ENCODE measurements at regions not wholly inside any gene's neighbourhood (a gene's known extent, or its start where the extent isn't known, plus 50 kb on each side); places are given as distances from the start of the nearest gene placed in this dataset.
"Not testable (repeated sequence)": the region's sequence is repeated elsewhere in the genome, so short reads cannot be mapped to it uniquely, and the experiment has no call there.

DNA sequence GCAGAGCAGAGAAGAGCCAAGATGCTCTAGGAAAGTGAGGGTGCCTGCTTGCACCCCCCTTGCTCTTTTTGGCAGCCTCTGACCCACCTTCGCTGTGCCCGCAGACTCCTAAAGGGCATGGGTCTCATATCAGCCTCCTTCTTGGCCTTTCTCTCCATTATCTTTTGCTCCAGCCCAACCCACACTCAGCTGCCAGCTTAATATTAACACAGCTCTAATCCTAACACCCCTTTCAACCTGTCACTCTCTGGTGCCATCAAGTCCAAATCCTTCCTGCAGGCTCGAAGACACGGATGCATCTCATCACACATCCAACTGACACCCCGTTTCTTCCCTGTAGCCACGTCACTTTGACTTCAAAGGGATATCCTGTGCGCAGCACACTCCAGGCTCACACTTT lies 171.6 kb upstream of the AUTS2 start:
- CTCF ChIA-PET = no interaction called here
- TF ChIP-seq, protein P1, sequence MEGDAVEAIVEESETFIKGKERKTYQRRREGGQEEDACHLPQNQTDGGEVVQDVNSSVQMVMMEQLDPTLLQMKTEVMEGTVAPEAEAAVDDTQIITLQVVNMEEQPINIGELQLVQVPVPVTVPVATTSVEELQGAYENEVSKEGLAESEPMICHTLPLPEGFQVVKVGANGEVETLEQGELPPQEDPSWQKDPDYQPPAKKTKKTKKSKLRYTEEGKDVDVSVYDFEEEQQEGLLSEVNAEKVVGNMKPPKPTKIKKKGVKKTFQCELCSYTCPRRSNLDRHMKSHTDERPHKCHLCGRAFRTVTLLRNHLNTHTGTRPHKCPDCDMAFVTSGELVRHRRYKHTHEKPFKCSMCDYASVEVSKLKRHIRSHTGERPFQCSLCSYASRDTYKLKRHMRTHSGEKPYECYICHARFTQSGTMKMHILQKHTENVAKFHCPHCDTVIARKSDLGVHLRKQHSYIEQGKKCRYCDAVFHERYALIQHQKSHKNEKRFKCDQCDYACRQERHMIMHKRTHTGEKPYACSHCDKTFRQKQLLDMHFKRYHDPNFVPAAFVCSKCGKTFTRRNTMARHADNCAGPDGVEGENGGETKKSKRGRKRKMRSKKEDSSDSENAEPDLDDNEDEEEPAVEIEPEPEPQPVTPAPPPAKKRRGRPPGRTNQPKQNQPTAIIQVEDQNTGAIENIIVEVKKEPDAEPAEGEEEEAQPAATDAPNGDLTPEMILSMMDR (IDR thresholded peaks at IDR 0.05; ENCODE audit: control extremely low read depth, extremely low read depth, low read depth, missing control alignments) = no peak
- POLR2A ChIA-PET = no interaction called here
- DNase-seq (ENCODE audit: extremely low spot score) = no peak

DNA sequence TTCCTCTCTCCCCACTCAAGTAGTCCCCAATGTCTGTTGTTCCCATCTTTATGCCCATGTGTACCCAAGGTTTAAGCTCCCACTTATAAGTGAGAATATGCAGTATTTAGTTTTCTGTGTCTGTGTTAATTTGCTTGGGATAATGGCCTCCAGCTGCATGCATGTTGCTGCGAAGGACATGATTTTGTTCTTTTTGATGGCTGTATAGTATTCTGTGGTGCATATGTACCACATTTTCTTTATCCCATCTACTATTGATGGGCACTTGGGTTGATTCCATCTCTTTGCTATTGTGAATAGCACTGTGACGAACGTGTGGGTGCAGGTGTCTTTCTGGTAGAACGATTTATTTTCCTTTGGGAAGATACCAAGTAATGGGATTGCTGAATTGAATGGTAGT lies 170.2 kb upstream of the AUTS2 start:
- no peak for DNase-seq (ENCODE audit: extremely low spot score)
- ChIA-PET CTCF (no interaction called here), POLR2A (no interaction called here)
- TF ChIP-seq, protein P1 (IDR thresholded peaks at IDR 0.05; ENCODE audit: control extremely low read depth, extremely low read depth, low read depth, missing control alignments) = no peak

DNA sequence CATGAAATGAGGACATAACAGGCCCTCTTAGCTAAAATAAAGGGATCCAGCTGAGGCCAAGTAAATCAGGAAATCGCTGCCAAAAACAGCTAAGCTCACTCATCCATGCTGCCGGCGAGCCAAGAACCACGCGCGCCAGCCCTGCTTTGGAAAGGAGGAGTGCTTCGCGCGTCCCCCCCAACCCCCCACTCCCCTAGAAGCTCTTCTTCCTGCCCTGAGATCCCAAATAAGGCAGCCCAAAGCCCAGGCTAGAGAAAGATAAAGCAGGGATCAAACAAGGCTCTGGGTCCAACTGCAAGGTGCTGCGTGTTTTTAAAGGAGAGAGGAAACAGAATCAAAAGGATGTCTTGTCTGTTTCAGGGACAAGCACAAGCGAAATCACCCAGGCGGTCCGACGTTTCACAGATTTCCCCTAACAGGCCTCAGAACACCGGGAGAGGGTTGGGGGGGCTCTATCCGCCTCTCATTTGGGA lies 168.3 kb upstream of the AUTS2 start:
- TF ChIP-seq, protein P1 (IDR thresholded peaks at IDR 0.05; ENCODE audit: control extremely low read depth, extremely low read depth, low read depth, missing control alignments) = no peak
- ChIA-PET POLR2A (no interaction called here), CTCF (interaction anchor here (0.9 kb wide), 1 partner anchor 10 kb away, joined by 3 read pairs; no protein-coding TSS in a partner anchor)
- no peak for DNase-seq (ENCODE audit: extremely low spot score)

DNA sequence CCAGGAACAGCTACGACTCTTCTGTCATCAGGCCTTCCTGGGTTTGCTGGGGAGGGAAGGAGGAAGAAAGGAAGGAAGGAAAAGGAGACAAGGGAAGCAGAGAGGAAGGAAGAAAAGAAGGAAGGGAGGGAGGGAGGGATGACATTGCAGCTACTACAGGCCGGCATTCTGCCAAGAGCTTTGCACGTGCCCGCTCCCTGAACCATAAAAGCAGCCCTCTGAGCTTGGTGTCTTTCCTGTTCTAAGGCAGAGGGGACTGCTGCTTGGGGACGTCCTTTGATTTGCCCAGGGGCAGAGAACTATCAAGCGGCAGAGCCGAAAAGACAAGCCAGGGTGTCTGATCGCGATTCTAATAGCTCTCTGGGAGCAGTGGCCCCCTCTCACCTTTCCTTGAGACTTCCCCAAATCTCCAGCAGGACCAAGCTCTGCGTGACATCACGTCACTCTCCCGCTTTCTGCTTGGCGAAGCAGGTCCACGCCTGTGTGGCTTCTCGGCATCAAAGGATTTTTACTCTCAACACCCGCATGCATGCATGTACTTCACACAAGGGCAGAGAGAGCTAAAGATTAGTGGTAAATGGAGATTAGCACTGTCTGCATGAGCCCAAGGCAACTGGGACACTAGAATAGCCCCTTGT lies 167.8 kb upstream of the AUTS2 start:
- ChIA-PET CTCF (interaction anchor here (0.9 kb wide), 1 partner anchor 11 kb away, joined by 3 read pairs; no protein-coding TSS in a partner anchor), POLR2A (no interaction called here)
- TF ChIP-seq, protein P1 (IDR thresholded peaks at IDR 0.05; ENCODE audit: control extremely low read depth, extremely low read depth, low read depth, missing control alignments) = no peak
- no peak for DNase-seq (ENCODE audit: extremely low spot score)

DNA sequence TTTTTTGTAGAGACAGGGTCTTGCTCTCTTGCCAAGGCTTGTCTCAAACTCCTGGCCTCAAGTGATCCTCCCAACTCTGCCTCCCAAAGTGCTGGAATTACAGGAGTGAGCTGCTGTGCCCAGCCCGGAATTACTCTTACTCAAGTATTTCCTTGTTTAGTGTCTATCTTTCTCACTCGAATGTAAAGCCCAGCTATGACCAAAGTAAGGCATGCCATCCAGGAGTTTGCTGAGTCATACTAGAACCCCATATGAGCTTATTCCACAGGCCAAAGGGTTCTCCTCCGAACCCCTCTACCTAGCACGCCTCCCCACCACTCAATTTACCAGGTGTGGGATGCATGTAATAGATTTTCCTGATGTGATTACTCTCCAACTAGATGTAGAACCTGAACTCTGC lies 166.6 kb upstream of the AUTS2 start:
- no peak for DNase-seq (ENCODE audit: extremely low spot score)
- TF ChIP-seq, protein P1 (IDR thresholded peaks at IDR 0.05; ENCODE audit: control extremely low read depth, extremely low read depth, low read depth, missing control alignments) = no peak
- CTCF ChIA-PET = interaction anchor here (0.7 kb wide), 1 partner anchor 500 kb away, joined by 3 read pairs; no protein-coding TSS in a partner anchor
- POLR2A ChIA-PET = no interaction called here

DNA sequence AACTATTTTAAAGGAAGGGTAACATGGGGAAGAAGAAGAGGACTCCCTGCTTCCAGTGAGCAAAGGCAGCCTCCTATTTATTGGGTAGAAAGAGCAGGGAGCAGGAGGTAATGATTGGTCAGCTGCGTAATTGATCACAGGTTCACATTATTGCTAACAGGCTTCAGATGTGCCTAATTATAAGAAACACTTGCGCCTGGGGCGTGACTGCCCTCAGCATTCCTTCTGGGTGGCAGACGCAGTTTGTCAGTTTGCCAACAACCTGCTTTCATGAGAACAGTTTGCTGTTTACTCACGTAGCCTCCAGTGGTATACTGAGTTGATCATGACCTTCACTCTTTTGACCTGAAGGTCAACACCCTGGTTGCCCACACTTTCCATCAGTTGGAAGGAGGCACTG lies 166.0 kb upstream of the AUTS2 start:
- DNase-seq (ENCODE audit: extremely low spot score); POLR2A ChIA-PET: not testable (repeated sequence)
- CTCF ChIA-PET = interaction anchor here (0.7 kb wide), 1 partner anchor 500 kb away, joined by 3 read pairs; no protein-coding TSS in a partner anchor

DNA sequence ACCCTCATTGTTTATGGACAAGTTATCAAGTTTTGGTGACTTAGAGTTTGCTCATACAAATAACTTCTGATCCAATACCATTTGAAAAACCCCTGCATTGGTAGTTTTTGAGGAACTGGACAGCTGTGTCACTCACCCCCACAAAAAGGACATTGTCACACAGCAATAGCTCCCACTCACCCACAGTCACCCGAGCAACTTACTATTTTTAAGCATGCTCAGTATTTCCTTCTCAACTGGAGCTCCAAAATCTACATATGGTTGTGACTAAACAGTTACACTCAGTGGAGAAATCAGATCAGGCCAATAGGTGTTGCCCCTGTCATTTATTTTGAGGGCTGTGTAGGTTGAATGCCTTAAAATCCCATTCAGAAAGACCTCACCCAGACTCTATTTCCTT lies 165.2 kb upstream of the AUTS2 start:
- no peak for DNase-seq (ENCODE audit: extremely low spot score)
- TF ChIP-seq, protein P1 (IDR thresholded peaks at IDR 0.05; ENCODE audit: control extremely low read depth, extremely low read depth, low read depth, missing control alignments) = no peak
- POLR2A ChIA-PET = no interaction called here

More for the DNA sequence above, 165.2 kb upstream of the AUTS2 start:
- CTCF ChIA-PET = no interaction called here
